ENCODE measurements at regions not wholly inside any gene's neighbourhood (a gene's known extent, or its start where the extent isn't known, plus 50 kb on each side); places are given as distances from the start of the nearest gene placed in this dataset.

- H3K9me2 ChIP-seq (replicated peaks; ENCODE audit: insufficient read depth, low read length): no peaks in the 10 kb centered on the region
- H3K27me3 ChIP-seq (replicated peaks; ENCODE audit: insufficient read depth, low read length): no peaks in the 10 kb centered on the region
- H3K9me3 ChIP-seq (replicated peaks; ENCODE audit: insufficient read depth, low read length): no peaks in the 10 kb centered on the region
- H3K36me3 ChIP-seq (replicated peaks; ENCODE audit: insufficient read depth, low read length): no peaks in the 10 kb centered on the region
- H2AFZ ChIP-seq (ENCODE audit: low read length): no peak overlapping the region
- H3K9ac ChIP-seq (ENCODE audit: low read length): no peak overlapping the region
- TF ChIP-seq CTCF (IDR thresholded peaks at IDR 0.05; ENCODE audit: low read length): no peak
- no peak for TF ChIP-seq EZH2 (optimal IDR thresholded peaks at IDR 0.05; ENCODE audit: low read depth, low read length)
- no peak for TF ChIP-seq EZH2phosphoT487 (IDR thresholded peaks at IDR 0.05; ENCODE audit: low read length)
- no peaks in the 10 kb centered on the region for H3F3A ChIP-seq (ENCODE audit: insufficient read depth, low read length)
- H4K20me1 ChIP-seq (ENCODE audit: insufficient read depth, low read length): no peaks in the 10 kb centered on the region
- no peak for DNase-seq
- H3K4me1 ChIP-seq (ENCODE audit: low read length): no peaks in the 10 kb centered on the region
- no peaks in the 10 kb centered on the region for H3K79me2 ChIP-seq (ENCODE audit: low read length)
- H3K4me3 ChIP-seq (ENCODE audit: low read length): no peak overlapping the region
- H3K27ac ChIP-seq (ENCODE audit: low read length): no peak overlapping the region
- H3K4me2 ChIP-seq (ENCODE audit: low read depth, low read length): no peak overlapping the region
Measured at GRCh38 chr10:28897617-28898464, 220.5 kb downstream of the BAMBI start.

- Histone ChIP-seq H2AFZ (ENCODE audit: low read length) (no peak overlapping the region), H3K9me3 (replicated peaks; ENCODE audit: insufficient read depth, low read length) (no peaks in the 10 kb centered on the region), H3K9ac (ENCODE audit: low read length) (no peak overlapping the region), H3K79me2 (ENCODE audit: low read length) (no peaks in the 10 kb centered on the region), H3K27ac (ENCODE audit: low read length) (no peak overlapping the region), H3K27me3 (replicated peaks; ENCODE audit: insufficient read depth, low read length) (no peaks in the 10 kb centered on the region), H3K4me2 (ENCODE audit: low read depth, low read length) (no peak overlapping the region), H3K4me3 (ENCODE audit: low read length) (no peak overlapping the region), H3K4me1 (ENCODE audit: low read length) (no peaks in the 10 kb centered on the region), H3F3A (ENCODE audit: insufficient read depth, low read length) (no peaks in the 10 kb centered on the region), H3K36me3 (replicated peaks; ENCODE audit: insufficient read depth, low read length) (no peaks in the 10 kb centered on the region), H3K9me2 (replicated peaks; ENCODE audit: insufficient read depth, low read length) (no peaks in the 10 kb centered on the region), H4K20me1 (ENCODE audit: insufficient read depth, low read length) (no peaks in the 10 kb centered on the region)
- TF ChIP-seq CTCF (IDR thresholded peaks at IDR 0.05; ENCODE audit: low read length) (no peak), EZH2phosphoT487 (IDR thresholded peaks at IDR 0.05; ENCODE audit: low read length) (no peak), EZH2 (optimal IDR thresholded peaks at IDR 0.05; ENCODE audit: low read depth, low read length) (no peak)
- DNase-seq: no peak
Measured at GRCh38 chr10:28902215-28902614, 224.9 kb downstream of the BAMBI start.

- no peak for TF ChIP-seq EZH2 (optimal IDR thresholded peaks at IDR 0.05; ENCODE audit: low read depth, low read length)
- TF ChIP-seq EZH2phosphoT487 (IDR thresholded peaks at IDR 0.05; ENCODE audit: low read length): no peak
- TF ChIP-seq CTCF (IDR thresholded peaks at IDR 0.05; ENCODE audit: low read length): no peak
- no peak overlapping the region for H3K4me2 ChIP-seq (ENCODE audit: low read depth, low read length)
Measured at GRCh38 chr10:28903063-28903462, 225.7 kb downstream of the BAMBI start.

More at GRCh38 chr10:28903063-28903462, 225.7 kb downstream of the BAMBI start:
- no peaks in the 10 kb centered on the region for H3K27me3 ChIP-seq (replicated peaks; ENCODE audit: insufficient read depth, low read length)
- no peaks in the 10 kb centered on the region for H3K9me3 ChIP-seq (replicated peaks; ENCODE audit: insufficient read depth, low read length)
- H3K79me2 ChIP-seq (ENCODE audit: low read length): no peaks in the 10 kb centered on the region
- DNase-seq: no peak
- H4K20me1 ChIP-seq (ENCODE audit: insufficient read depth, low read length): no peaks in the 10 kb centered on the region
- H3K27ac ChIP-seq (ENCODE audit: low read length): no peak overlapping the region
- no peak overlapping the region for H2AFZ ChIP-seq (ENCODE audit: low read length)
- no peaks in the 10 kb centered on the region for H3F3A ChIP-seq (ENCODE audit: insufficient read depth, low read length)
- no peaks in the 10 kb centered on the region for H3K4me1 ChIP-seq (ENCODE audit: low read length)
- no peaks in the 10 kb centered on the region for H3K36me3 ChIP-seq (replicated peaks; ENCODE audit: insufficient read depth, low read length)
- H3K4me3 ChIP-seq (ENCODE audit: low read length): no peak overlapping the region
- H3K9ac ChIP-seq (ENCODE audit: low read length): no peak overlapping the region
- H3K9me2 ChIP-seq (replicated peaks; ENCODE audit: insufficient read depth, low read length): no peaks in the 10 kb centered on the region
